GM12874 (cell line): ENCODE measurements at regions not wholly inside any gene's neighbourhood (a gene's known extent, or its start where the extent isn't known, plus 50 kb on each side); places are given as distances from the start of the nearest gene placed in this dataset.

Experiments used
- CTCF ChIP-seq: IDR thresholded peaks from 2 replicates; pipeline ENCODE4 v1.5.1; 2011; ENCODE audit warnings: low read depth, mild to moderate bottlenecking, control low read depth, low read length, moderate library complexity; ENCODE audit not compliant: insufficient read depth

DNA sequence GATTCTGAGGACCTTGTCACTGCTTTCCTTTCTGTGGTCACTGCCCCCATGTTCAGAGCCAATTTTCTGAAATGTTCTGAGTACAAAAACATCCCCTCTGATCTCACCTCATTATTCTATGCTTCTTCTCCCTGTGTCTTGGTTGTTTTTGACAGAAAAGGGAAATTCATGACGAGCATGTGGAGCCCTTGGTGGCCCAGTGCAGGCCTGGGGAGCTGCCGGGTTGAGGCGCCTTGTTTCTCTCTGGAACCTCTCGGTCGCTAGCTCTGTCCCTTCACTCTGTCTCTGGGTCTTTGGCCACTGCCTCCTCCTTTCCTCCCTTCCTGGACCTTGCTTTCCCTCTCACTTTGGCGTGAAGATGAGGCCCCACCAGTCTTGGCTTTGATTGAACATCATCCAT, 63.0 kb upstream of the THY1 start:
- TF ChIP-seq CTCF, result no peak

DNA sequence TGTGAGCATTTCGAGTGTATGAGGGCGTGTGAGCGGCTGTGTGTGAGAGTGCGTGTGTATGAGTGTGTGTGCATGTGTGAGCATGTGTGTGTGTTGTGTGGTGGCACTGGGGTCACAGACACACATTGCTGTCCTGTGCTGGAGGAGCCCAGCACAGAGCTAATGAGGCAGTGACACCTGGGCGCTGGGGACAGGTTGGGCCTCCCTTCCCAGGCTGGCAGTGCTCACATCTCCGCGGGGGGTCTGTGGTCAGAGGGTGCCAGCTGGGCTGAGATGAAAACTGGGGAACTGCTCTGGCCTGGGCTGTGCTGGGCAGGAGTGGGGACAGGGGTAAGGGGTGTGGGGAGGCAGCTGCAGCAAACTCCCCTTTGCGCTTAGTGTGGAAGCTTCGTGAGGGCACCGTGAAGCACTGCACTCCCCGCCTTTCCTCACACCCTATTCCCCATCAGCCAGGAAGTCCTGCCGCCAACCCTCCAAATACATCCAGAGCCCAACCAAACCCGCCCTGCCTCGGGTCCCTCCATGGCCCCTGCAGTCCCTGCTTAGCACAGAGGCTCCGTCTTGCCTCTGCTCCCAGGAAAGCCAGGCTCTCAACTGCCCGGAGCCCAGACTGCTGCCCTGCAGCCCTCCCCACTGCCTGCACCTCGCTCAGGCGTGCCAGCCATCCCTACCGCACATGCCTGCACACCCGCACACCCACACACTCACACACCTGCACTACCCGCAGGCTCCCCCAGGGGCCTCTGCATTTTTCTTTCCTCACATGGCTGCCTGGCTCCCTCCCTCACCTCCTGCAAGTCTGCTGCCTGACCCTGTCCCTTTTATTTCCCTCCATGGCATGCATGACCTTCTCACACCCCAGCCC, 62.0 kb upstream of the THY1 start:
- TF ChIP-seq CTCF, result peak; percentile 58

DNA sequence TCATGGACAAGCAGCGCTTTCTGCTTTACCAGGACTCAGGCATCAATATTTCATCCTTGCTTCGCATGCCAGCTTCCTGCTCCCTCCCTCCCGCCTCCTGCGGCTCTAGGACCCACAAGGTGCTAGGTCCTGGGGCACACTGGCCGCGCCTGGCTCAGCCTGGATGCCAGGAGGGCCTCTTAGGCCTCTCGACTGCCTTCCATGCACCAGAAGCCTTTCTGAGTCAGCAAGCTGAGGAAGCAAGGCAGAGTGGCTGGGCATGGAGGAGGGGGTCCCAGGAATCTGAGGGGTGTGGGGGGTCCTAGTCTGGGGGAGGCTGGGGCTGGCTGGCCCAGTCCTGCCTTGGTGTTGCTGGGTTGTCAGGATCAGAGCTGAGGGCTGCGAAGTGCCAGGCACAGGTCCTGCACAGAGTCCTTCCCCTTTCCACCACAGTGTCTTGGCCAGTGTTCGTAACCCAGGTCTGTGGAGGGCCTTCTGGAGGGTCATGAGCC, 61.0 kb upstream of the THY1 start:
- TF ChIP-seq CTCF, result no peak

DNA sequence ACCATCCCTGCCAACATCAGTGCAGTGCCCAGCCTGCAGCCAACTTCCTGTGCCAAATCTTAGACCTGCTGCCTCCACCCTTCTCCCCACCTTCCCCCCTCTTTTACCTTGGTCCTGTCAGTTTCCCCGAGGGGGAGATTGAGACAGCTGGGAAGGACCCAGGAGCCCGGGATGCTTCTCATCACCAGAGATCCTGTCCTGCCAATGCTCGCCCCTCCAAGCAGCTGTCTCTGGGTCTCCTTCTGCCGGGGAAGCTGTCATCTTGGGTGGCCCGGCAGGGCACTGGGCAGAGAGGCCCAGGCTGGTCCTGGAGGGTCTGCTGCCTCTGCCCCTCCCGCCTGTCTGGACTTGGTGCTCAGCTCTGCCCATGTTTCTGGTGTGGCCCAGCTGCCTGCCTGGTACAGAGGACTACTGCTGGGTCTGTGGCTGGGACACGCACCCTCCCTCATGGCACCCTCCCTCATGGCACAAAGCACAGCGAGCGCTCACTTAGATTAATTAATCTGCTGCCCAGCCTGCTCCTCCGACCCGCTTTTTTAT, 60.4 kb upstream of the THY1 start:
- no peak for TF ChIP-seq CTCF

DNA sequence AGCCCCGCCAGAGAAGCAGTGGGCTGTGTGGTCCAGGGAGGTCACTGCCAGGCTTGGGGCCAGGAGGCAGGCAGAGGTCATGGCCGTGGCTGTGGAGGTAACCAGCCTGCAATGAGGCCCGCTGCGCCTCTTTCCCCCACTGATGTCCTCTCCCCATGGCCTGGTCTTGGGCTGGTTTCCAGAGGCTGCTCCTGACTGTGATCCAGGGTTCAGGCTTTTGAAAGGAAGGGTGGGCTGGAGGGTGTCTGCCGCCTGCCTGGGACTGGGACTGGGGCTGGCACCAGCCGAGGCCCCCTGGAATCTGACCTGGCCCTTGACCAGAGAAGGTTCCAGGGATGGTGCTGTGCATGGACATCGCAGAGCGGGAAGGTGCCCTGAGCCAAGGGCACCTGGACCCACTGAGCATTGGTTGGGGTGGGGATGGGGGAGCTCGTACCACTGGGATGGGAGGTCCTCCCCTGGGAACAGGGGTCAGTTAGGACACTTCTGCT, 59.6 kb upstream of the THY1 start:
- TF ChIP-seq CTCF, result no peak

- no peak for TF ChIP-seq CTCF
Observed at GRCh38 chr11:119481667-119482400, 58.9 kb upstream of the THY1 start.

- peak; percentile 92 for TF ChIP-seq CTCF
Observed at GRCh38 chr11:119481021-119481666, 58.2 kb upstream of the THY1 start.
